T-helper 1 cell treated with Interleukin-12 subunit alpha and Interleukin-12 subunit beta and Interleukin-4 antibody, amounts not matched to agents 30 μg/mL and 1 μg/mL, for 36 hours (primary cell): ENCODE measurements at regions not wholly inside any gene's neighbourhood (a gene's known extent, or its start where the extent isn't known, plus 50 kb on each side); places are given as distances from the start of the nearest gene placed in this dataset.
"Not testable (repeated sequence)": the region's sequence is repeated elsewhere in the genome, so short reads cannot be mapped to it uniquely, and the experiment has no call there.

Source experiments
- H3K27ac Mint-ChIP-seq: one replicate; pipeline ENCODE4 v1.8.0; 2021; ENCODE audit warnings: mild to moderate bottlenecking, mixed read lengths
- H3K27me3 Mint-ChIP-seq: one replicate; pipeline ENCODE4 v1.8.0; 2021; ENCODE audit warnings: low read depth, mixed read lengths
- H3K36me3 Mint-ChIP-seq: one replicate; pipeline ENCODE4 v1.8.0; 2021; ENCODE audit warnings: low read depth, mixed read lengths
- H3K4me1 Mint-ChIP-seq: one replicate; pipeline ENCODE4 v1.8.0; 2021; ENCODE audit warnings: low read depth, mixed read lengths
- H3K4me3 Mint-ChIP-seq: one replicate; pipeline ENCODE4 v1.8.0; 2021; ENCODE audit warnings: mild to moderate bottlenecking, moderate library complexity, mixed read lengths
- H3K9me3 Mint-ChIP-seq: one replicate; pipeline ENCODE4 v1.8.0; 2021; ENCODE audit warnings: mixed read lengths

GRCh38 chr11:38821786-38822185 is 2223.8 kb upstream of the RAG2 start:
- peaks cover 39% of the 10 kb centered on the region for H3K9me3 Mint-ChIP-seq
- not testable (repeated sequence) for H3K4me3 Mint-ChIP-seq, H3K27ac Mint-ChIP-seq, H3K27me3 Mint-ChIP-seq, H3K4me1 Mint-ChIP-seq, H3K36me3 Mint-ChIP-seq

DNA sequence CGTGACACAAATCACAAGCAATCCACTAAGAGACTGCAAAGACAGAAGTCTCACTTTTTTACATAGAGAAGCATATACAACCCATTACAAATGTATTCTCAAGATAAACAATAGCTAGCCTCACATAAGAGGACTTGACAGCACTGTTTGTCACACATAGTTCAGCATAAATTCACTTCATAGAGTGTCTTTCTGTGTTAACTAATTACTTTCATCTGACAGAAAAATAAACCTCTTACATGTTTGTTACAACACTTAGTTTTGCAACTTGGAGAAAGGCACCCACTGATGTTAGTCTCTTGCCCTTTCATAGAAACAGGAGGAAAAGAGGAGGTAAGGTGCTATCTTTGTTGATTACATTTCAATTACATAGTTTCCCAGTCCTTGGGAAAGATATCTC is 2221.9 kb upstream of the RAG2 start:
- Mint-ChIP-seq H3K27ac (no peak overlapping the region), H3K9me3 (peaks cover 22% of the 10 kb centered on the region), H3K4me3 (no peak overlapping the region), H3K4me1 (no peaks in the 10 kb centered on the region), H3K36me3 (no peaks in the 10 kb centered on the region), H3K27me3 (no peaks in the 10 kb centered on the region)

DNA sequence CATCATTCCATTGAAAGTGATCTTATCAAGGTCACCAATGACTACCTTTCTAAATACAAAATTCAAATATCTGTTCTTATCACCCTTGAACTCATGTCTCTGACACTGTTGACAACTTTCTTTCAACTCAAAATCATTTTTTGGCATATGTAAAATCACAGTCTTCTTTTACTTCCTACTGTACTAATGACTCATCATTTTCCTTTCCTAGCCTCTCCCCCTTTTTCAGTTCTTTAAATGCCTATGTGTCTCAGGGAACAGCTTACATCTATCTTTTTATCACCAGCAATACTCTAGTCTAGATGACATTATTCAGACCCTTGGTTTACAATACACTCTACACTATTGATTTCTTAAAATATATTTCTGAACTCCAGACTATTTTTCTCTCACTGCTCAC is 2220.7 kb upstream of the RAG2 start:
- Mint-ChIP-seq H3K4me3 (no peak overlapping the region), H3K9me3 (peaks cover 18% of the 10 kb centered on the region), H3K4me1 (no peaks in the 10 kb centered on the region), H3K27ac (no peak overlapping the region), H3K36me3 (no peaks in the 10 kb centered on the region), H3K27me3 (no peaks in the 10 kb centered on the region)

DNA sequence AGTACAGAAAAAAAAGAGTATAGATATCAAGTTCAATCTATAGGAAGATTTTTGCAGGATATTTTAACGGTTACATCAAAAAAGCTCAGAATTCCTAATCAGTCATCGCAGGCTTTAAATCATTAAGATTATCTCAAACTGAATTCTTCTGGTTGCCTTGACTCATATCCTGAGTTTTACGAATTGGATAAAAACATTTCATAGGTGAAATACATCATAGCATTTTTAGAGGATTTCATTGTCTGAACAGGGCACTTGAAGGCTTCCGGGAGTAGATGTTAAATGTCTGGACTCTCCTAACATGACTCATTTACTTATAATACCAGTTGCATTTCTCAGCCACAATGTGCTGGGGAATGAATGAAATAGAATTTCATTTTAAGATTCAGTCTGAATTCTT is 2216.6 kb upstream of the RAG2 start:
- H3K4me3 Mint-ChIP-seq: no peak overlapping the region
- no peak overlapping the region for H3K27ac Mint-ChIP-seq
- H3K4me1 Mint-ChIP-seq: no peaks in the 10 kb centered on the region
- peaks cover 21% of the 10 kb centered on the region for H3K9me3 Mint-ChIP-seq
- no peaks in the 10 kb centered on the region for H3K36me3 Mint-ChIP-seq
- no peaks in the 10 kb centered on the region for H3K27me3 Mint-ChIP-seq

GRCh38 chr11:38809521-38809920 is 2211.5 kb upstream of the RAG2 start:
- no peaks in the 10 kb centered on the region for H3K4me1 Mint-ChIP-seq
- H3K4me3 Mint-ChIP-seq: no peak overlapping the region
- peaks cover 23% of the 10 kb centered on the region for H3K9me3 Mint-ChIP-seq
- H3K36me3 Mint-ChIP-seq: no peaks in the 10 kb centered on the region
- H3K27me3 Mint-ChIP-seq: no peaks in the 10 kb centered on the region
- H3K27ac Mint-ChIP-seq: no peak overlapping the region

- no peaks in the 10 kb centered on the region for H3K27me3 Mint-ChIP-seq
- H3K27ac Mint-ChIP-seq: no peak overlapping the region
- no peaks in the 10 kb centered on the region for H3K9me3 Mint-ChIP-seq
- no peak overlapping the region for H3K4me3 Mint-ChIP-seq
- no peaks in the 10 kb centered on the region for H3K36me3 Mint-ChIP-seq
- H3K4me1 Mint-ChIP-seq: no peaks in the 10 kb centered on the region
Observed at GRCh38 chr11:38796281-38796680, 2198.2 kb upstream of the RAG2 start.

DNA sequence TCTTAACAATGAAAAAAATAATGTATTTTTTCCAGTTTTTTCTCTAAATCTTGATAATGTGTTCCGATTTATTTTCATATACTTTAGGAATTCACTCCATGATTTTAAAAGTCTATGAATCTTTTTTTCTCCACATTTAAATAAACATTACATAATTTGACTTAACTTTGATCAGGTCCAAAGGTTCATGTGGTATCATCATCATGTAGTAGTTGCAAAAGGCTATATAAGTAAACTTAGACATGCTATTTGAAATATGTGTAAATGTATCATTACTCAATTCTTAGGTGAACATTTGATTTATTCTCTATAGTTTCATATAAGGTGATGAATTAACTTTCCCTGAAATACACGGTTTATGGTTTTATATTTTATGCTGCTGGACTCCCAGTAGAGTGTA is 2197.0 kb upstream of the RAG2 start:
- Mint-ChIP-seq H3K36me3 (no peaks in the 10 kb centered on the region), H3K27me3 (no peaks in the 10 kb centered on the region), H3K27ac (no peak overlapping the region), H3K4me1 (no peaks in the 10 kb centered on the region), H3K9me3 (no peaks in the 10 kb centered on the region), H3K4me3 (no peak overlapping the region)

- no peaks in the 10 kb centered on the region for H3K9me3 Mint-ChIP-seq
- no peak overlapping the region for H3K27ac Mint-ChIP-seq
- no peaks in the 10 kb centered on the region for H3K36me3 Mint-ChIP-seq
- H3K27me3 Mint-ChIP-seq: no peaks in the 10 kb centered on the region
- H3K4me1 Mint-ChIP-seq: no peaks in the 10 kb centered on the region
- no peak overlapping the region for H3K4me3 Mint-ChIP-seq
Observed at GRCh38 chr11:38791346-38791961, 2193.4 kb upstream of the RAG2 start.

GRCh38 chr11:38788561-38788960 is 2190.5 kb upstream of the RAG2 start:
- Mint-ChIP-seq H3K9me3 (peaks cover 4% of the 10 kb centered on the region), H3K36me3 (no peaks in the 10 kb centered on the region), H3K4me3 (no peak overlapping the region), H3K27ac (no peak overlapping the region), H3K27me3 (no peaks in the 10 kb centered on the region), H3K4me1 (no peaks in the 10 kb centered on the region)

- Mint-ChIP-seq H3K4me3 (no peak overlapping the region), H3K27me3 (no peaks in the 10 kb centered on the region), H3K27ac (no peak overlapping the region), H3K9me3 (peaks cover 13% of the 10 kb centered on the region), H3K36me3 (no peaks in the 10 kb centered on the region), H3K4me1 (no peaks in the 10 kb centered on the region)
Observed at GRCh38 chr11:38784164-38784563, 2186.1 kb upstream of the RAG2 start.

GRCh38 chr11:38766796-38767195 is 2168.8 kb upstream of the RAG2 start:
- Mint-ChIP-seq H3K9me3 (peaks cover 34% of the 10 kb centered on the region), H3K27me3 (no peaks in the 10 kb centered on the region), H3K4me1 (no peaks in the 10 kb centered on the region), H3K27ac (no peak overlapping the region), H3K4me3 (no peak overlapping the region), H3K36me3 (no peaks in the 10 kb centered on the region)

DNA sequence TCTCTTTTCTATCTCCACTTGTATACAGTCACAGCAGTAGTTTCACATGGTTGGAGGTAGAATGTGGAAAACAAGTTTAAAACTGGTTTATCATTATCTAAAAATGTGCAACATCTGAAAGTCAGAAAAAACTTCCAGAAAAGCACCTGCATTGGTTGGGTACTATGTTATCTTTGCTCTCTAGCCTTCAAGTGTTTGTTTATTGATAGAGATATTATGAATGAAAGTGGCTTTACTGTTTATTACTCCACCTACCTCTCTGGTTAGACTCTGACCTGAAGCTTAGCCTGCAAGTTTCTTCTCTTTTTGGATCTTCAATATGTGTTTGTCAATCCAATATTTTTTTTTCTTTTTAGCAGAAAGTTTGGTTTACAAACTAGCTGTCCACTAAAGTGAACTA is 2161.4 kb upstream of the RAG2 start:
- H3K27ac Mint-ChIP-seq: no peak overlapping the region
- H3K27me3 Mint-ChIP-seq: no peaks in the 10 kb centered on the region
- H3K36me3 Mint-ChIP-seq: no peaks in the 10 kb centered on the region
- no peak overlapping the region for H3K4me3 Mint-ChIP-seq
- peaks cover 9% of the 10 kb centered on the region for H3K9me3 Mint-ChIP-seq
- no peaks in the 10 kb centered on the region for H3K4me1 Mint-ChIP-seq

GRCh38 chr11:38756537-38756936 is 2158.5 kb upstream of the RAG2 start:
- H3K4me3 Mint-ChIP-seq: no peak overlapping the region
- H3K27me3 Mint-ChIP-seq: no peaks in the 10 kb centered on the region
- no peaks in the 10 kb centered on the region for H3K36me3 Mint-ChIP-seq
- no peaks in the 10 kb centered on the region for H3K4me1 Mint-ChIP-seq
- no peak overlapping the region for H3K27ac Mint-ChIP-seq
- H3K9me3 Mint-ChIP-seq: peaks cover 9% of the 10 kb centered on the region

DNA sequence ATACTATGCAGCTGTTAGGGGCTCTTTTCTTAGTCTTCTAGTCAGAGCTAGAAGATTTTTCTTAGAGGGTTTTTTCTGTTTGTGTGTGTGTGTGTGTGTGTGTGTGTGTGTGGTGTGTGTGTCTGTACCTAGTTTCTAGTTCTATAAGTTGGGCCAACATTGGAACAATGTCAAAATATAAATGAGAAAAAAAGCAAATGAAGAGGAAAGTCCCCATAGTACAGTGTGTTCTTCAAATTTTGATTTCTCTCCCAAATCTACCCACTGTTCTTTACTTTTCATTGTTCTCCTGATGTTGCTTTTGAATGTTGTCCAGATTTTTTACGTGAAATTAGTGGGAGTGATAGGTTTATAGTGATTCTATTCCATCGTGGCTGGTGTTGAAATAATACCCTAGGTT is 2153.4 kb upstream of the RAG2 start:
- Mint-ChIP-seq H3K4me3 (no peak overlapping the region), H3K4me1 (no peaks in the 10 kb centered on the region), H3K27me3 (no peaks in the 10 kb centered on the region), H3K9me3 (peaks cover 8% of the 10 kb centered on the region), H3K36me3 (no peaks in the 10 kb centered on the region), H3K27ac (no peak overlapping the region)

GRCh38 chr11:38746516-38746915 is 2148.5 kb upstream of the RAG2 start:
- not testable (repeated sequence) for H3K27ac Mint-ChIP-seq, H3K4me3 Mint-ChIP-seq, H3K27me3 Mint-ChIP-seq, H3K36me3 Mint-ChIP-seq, H3K4me1 Mint-ChIP-seq, H3K9me3 Mint-ChIP-seq

GRCh38 chr11:38723361-38723760 is 2125.3 kb upstream of the RAG2 start:
- Mint-ChIP-seq H3K27ac (no peak overlapping the region), H3K36me3 (no peaks in the 10 kb centered on the region), H3K4me3 (no peak overlapping the region), H3K9me3 (peaks cover 10% of the 10 kb centered on the region), H3K4me1 (no peaks in the 10 kb centered on the region), H3K27me3 (no peaks in the 10 kb centered on the region)
